ENCODE measurements at regions not wholly inside any gene's neighbourhood (a gene's known extent, or its start where the extent isn't known, plus 50 kb on each side); places are given as distances from the start of the nearest gene placed in this dataset.

GRCh38 chr7:11931307-11931706, 99.3 kb upstream of the THSD7A start:
- TF ChIP-seq, protein P1, sequence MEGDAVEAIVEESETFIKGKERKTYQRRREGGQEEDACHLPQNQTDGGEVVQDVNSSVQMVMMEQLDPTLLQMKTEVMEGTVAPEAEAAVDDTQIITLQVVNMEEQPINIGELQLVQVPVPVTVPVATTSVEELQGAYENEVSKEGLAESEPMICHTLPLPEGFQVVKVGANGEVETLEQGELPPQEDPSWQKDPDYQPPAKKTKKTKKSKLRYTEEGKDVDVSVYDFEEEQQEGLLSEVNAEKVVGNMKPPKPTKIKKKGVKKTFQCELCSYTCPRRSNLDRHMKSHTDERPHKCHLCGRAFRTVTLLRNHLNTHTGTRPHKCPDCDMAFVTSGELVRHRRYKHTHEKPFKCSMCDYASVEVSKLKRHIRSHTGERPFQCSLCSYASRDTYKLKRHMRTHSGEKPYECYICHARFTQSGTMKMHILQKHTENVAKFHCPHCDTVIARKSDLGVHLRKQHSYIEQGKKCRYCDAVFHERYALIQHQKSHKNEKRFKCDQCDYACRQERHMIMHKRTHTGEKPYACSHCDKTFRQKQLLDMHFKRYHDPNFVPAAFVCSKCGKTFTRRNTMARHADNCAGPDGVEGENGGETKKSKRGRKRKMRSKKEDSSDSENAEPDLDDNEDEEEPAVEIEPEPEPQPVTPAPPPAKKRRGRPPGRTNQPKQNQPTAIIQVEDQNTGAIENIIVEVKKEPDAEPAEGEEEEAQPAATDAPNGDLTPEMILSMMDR (conservative IDR thresholded peaks at IDR 0.05 in 1 of 2, IDR thresholded peaks at IDR 0.05 in 1 of 2; ENCODE audit: low read depth in 1 of 2, low read length in 2 of 2): no peak
- no peak for TF ChIP-seq EZH2 (IDR thresholded peaks at IDR 0.05; ENCODE audit: low read length, missing control alignments)

All from fibroblast of lung (primary cell).